Sigmoid colon (tissue), 4 donors: ENCODE measurements at regions not wholly inside any gene's neighbourhood (a gene's known extent, or its start where the extent isn't known, plus 50 kb on each side); places are given as distances from the start of the nearest gene placed in this dataset.

ENCODE experiments used
- EP300 ChIP-seq, 4 donors: sonication (generic); formaldehyde crosslinking; IDR thresholded peaks; one replicate each; pipeline ENCODE4 v1.6.1; 2017; ENCODE audit warnings: antibody characterized with exemption in 4 of 4
- POLR2A ChIP-seq, 2 donors: fragments of 450-650 bp; IDR thresholded peaks; one replicate each; pipeline ENCODE4 v1.6.1; 2016; ENCODE audit warnings: antibody characterized with exemption in 2 of 2, mild to moderate bottlenecking in 2 of 2, moderate library complexity in 2 of 2
- TF ChIP-seq, protein P1 (sequence below), 4 experiments: fragments of 450-650 bp in 3 of 4; fragments of 200-600 bp in 1 of 4; IDR thresholded peaks; one replicate each; pipeline ENCODE4 v1.5.1; 2016 to 2019; ENCODE audit warnings: antibody characterized with exemption in 4 of 4, mild to moderate bottlenecking in 3 of 4, moderate library complexity in 2 of 4

DNA sequence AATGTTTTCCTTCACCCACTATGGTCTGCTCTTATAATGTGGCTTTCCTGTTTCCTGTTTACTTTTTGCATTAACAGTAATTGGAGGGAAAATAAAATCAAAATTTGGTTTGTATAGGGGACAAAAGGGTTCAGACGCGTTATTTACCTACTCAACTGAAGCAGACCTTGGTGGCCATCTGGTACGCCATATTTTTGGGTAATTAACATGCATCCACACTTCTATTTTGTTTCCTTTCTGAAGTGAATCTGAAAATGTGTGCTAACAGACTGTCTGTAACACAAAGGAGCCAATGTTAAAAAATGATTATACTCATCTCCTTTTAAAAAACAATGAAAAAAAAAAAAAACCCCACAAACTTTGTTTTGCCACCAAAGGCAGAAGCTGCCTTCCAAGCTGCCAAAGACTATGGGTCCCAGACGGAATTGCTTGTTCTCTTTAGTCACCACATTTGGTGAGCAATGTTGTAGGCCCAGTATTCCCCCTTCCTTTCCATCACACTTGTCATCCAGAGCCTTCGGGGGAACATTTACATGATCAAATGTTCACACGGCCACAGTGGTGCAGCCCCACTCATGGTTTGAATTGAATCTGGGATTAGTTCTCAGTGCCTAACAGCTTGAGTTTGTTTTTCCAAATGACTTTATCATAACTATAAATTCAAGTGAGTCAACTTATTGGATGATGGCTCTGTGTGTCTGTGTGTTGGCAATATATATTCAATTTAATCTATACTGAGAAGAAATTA, 323.7 kb upstream of the CD180 start:
- TF ChIP-seq, protein P1, sequence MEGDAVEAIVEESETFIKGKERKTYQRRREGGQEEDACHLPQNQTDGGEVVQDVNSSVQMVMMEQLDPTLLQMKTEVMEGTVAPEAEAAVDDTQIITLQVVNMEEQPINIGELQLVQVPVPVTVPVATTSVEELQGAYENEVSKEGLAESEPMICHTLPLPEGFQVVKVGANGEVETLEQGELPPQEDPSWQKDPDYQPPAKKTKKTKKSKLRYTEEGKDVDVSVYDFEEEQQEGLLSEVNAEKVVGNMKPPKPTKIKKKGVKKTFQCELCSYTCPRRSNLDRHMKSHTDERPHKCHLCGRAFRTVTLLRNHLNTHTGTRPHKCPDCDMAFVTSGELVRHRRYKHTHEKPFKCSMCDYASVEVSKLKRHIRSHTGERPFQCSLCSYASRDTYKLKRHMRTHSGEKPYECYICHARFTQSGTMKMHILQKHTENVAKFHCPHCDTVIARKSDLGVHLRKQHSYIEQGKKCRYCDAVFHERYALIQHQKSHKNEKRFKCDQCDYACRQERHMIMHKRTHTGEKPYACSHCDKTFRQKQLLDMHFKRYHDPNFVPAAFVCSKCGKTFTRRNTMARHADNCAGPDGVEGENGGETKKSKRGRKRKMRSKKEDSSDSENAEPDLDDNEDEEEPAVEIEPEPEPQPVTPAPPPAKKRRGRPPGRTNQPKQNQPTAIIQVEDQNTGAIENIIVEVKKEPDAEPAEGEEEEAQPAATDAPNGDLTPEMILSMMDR (IDR thresholded peaks at IDR 0.05), result no peak
- TF ChIP-seq POLR2A (IDR thresholded peaks at IDR 0.05) (no peak), EP300 (IDR thresholded peaks at IDR 0.05) (no peak)
